Ascending aorta (tissue), 2 donors: ENCODE measurements at regions not wholly inside any gene's neighbourhood (a gene's known extent, or its start where the extent isn't known, plus 50 kb on each side); places are given as distances from the start of the nearest gene placed in this dataset.

Source experiments
- DNase-seq, 2 donors: peaks; one replicate each; pipeline ENCODE4 v3.0.0-alpha.2; 2019; ENCODE audit warnings: low spot score in 2 of 2
- H3K27ac ChIP-seq, 2 donors: fragments of 200-600 bp; sonication (generic); one replicate each; pipeline ENCODE4 v1.5.1; 2016 to 2017; ENCODE audit warnings: mild to moderate bottlenecking in 1 of 2
- H3K27me3 ChIP-seq: fragments of 200-600 bp; sonication (generic); one replicate; pipeline ENCODE4 v1.5.1; 2017
- H3K36me3 ChIP-seq, 2 donors: fragments of 200-600 bp; sonication (generic); one replicate each; pipeline ENCODE4 v1.5.1; 2016
- H3K4me1 ChIP-seq, 2 donors: fragments of 200-600 bp; sonication (generic); one replicate each; pipeline ENCODE4 v1.5.1; 2016 to 2017; ENCODE audit warnings: mild to moderate bottlenecking in 1 of 2
- H3K4me3 ChIP-seq, 2 donors: fragments of 200-600 bp; sonication (generic); one replicate each; pipeline ENCODE4 v1.5.1; 2016 to 2017; ENCODE audit warnings: mild to moderate bottlenecking in 1 of 2
- H3K9me3 ChIP-seq, 2 donors: fragments of 200-600 bp; sonication (generic); one replicate each; pipeline ENCODE4 v1.5.1; 2016
- CTCF ChIP-seq, 3 experiments: fragments of 200-600 bp in 2 of 3; fragments of 450-650 bp in 1 of 3; sonication (generic) in 2 of 3; IDR thresholded peaks; one replicate each; pipeline ENCODE4 v1.5.1; 2016 to 2019; ENCODE audit warnings: antibody characterized with exemption in 3 of 3, mild to moderate bottlenecking in 1 of 3, moderate library complexity in 1 of 3
- intact Hi-C: fragments of 100-400 bp; cut with DNase I; formaldehyde crosslinking; loops from one replicate; pipeline ENCODE4 v1.15.1; 2023

DNA sequence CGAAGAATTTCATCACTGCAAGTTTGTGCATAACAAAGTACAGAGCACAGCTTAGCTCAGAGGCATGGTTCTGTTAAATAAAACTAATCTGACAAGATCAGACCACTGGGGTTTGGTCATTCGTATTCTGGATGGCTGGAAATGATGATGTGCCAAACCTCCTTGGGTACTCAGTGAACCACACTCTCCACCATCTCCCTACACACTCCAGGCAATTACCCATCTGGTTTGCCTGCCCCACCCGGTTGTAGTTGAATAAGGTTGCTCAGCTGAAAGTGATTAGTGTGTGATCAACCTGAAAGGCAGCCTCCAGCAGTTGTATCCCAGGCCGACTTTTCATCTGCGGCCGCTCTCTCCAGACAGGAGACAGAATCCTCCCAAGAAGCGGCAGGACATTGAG is 371.4 kb downstream of the TLE1 start:
- TF ChIP-seq CTCF (IDR thresholded peaks at IDR 0.05): no peak
- H3K27me3 ChIP-seq: no peaks in the 10 kb centered on the region
- H3K27ac ChIP-seq: no peak overlapping the region
- H3K4me3 ChIP-seq: no peak overlapping the region
- no peaks in the 10 kb centered on the region for H3K9me3 ChIP-seq
- no peaks in the 10 kb centered on the region for H3K36me3 ChIP-seq
- H3K4me1 ChIP-seq: no peaks in the 10 kb centered on the region
- intact Hi-C loops: no loop called here
- DNase-seq: no peak

DNA sequence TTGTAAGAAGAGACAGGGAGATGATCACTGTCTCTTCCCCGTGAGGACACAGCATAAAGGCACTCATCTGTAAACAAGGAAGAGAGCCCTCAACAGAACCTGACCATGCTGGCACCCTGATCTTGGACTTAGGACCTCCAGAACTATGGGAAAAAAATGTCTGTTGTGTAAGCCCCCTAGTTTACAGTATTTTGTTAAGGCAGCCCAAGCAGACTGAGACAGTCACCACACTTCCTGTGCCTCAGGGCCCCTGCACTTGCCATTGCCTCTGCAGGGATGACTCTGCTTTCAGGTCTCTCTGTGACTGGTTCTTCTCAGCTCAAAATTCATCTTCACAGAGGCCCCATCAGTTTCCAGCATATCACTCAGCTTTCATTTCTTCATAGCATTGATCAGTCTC is 372.1 kb downstream of the TLE1 start:
- H3K27ac ChIP-seq: no peak overlapping the region
- no peak overlapping the region for H3K4me3 ChIP-seq
- no peaks in the 10 kb centered on the region for H3K36me3 ChIP-seq
- no peaks in the 10 kb centered on the region for H3K4me1 ChIP-seq
- intact Hi-C loops: no loop called here
- DNase-seq: no peak
- TF ChIP-seq CTCF (IDR thresholded peaks at IDR 0.05): no peak
- no peaks in the 10 kb centered on the region for H3K27me3 ChIP-seq
- no peaks in the 10 kb centered on the region for H3K9me3 ChIP-seq

GRCh38 chr9:81314490-81314889 is 374.9 kb downstream of the TLE1 start:
- Histone ChIP-seq H3K27ac (no peak overlapping the region), H3K4me3 (no peak overlapping the region), H3K9me3 (no peaks in the 10 kb centered on the region), H3K36me3 (no peaks in the 10 kb centered on the region), H3K27me3 (no peaks in the 10 kb centered on the region), H3K4me1 (no peaks in the 10 kb centered on the region)
- intact Hi-C loops: no loop called here
- DNase-seq: no peak
- TF ChIP-seq CTCF (IDR thresholded peaks at IDR 0.05): no peak

DNA sequence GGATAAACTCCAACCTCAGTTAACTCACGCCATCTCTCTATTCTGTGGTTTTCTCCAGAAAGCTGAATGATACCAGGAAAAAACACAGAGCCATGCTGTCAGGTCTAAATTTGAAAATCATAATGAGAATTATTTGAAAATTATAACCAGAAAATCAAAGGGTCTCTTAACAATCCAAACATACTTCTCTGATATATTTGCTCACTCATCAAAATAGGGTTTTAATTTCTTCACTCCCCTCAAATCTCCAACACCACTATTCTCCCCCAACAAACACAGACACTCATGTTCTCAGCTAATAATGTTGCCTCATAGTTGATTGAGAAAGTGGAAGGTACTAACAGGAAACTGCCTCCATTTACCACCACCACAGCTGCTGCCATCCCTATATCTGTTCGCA is 375.5 kb downstream of the TLE1 start:
- H3K9me3 ChIP-seq: no peaks in the 10 kb centered on the region
- no peaks in the 10 kb centered on the region for H3K4me1 ChIP-seq
- intact Hi-C loops: no loop called here
- H3K27me3 ChIP-seq: no peaks in the 10 kb centered on the region
- no peaks in the 10 kb centered on the region for H3K36me3 ChIP-seq
- TF ChIP-seq CTCF (IDR thresholded peaks at IDR 0.05): no peak
- H3K27ac ChIP-seq: no peak overlapping the region
- no peak for DNase-seq
- H3K4me3 ChIP-seq: no peak overlapping the region

DNA sequence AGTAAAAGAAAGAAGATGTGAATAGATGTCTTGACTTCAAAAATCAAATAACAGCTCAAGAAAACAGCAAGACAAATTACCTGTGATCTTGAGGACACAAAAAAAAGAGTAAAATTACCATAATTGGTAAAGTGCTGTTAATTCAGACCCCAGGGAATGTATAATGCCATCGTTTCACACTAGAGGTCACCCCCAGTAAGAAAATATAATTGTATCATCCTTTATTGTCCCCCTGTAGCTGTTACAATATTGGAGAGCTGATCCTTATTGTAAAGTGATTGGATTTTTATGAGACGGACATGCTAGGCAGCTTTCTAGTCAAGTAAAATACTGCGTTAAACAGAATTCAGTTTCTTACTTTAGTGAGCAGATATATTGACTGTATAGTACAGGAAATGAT is 377.0 kb downstream of the TLE1 start:
- intact Hi-C loops: no loop called here

More for the DNA sequence above, 377.0 kb downstream of the TLE1 start:
- Histone ChIP-seq H3K27me3 (no peaks in the 10 kb centered on the region), H3K27ac (no peak overlapping the region), H3K36me3 (no peaks in the 10 kb centered on the region), H3K4me1 (no peaks in the 10 kb centered on the region), H3K4me3 (no peak overlapping the region), H3K9me3 (no peaks in the 10 kb centered on the region)
- no peak for DNase-seq
- TF ChIP-seq CTCF (IDR thresholded peaks at IDR 0.05): no peak
